Superior temporal gyrus (tissue), 1 donor: ENCODE measurements at regions not wholly inside any gene's neighbourhood (a gene's known extent, or its start where the extent isn't known, plus 50 kb on each side); places are given as distances from the start of the nearest gene placed in this dataset.
"Not testable (repeated sequence)": the region's sequence is repeated elsewhere in the genome, so short reads cannot be mapped to it uniquely, and the experiment has no call there.

Experiments
- DNase-seq: peaks from one replicate; pipeline ENCODE4 v3.0.0-alpha.2; 2016; ENCODE audit errors: extremely low spot score

GRCh38 chr13:80742033-80742432, 401.1 kb upstream of the SPRY2 start:
- DNase-seq = no peak

- peak; percentile 47 for DNase-seq
Measured at GRCh38 chr13:80740071-80740470, 399.1 kb upstream of the SPRY2 start.

- no peak for DNase-seq
Measured at GRCh38 chr13:80737513-80737912, 396.6 kb upstream of the SPRY2 start.

- no peak for DNase-seq
Measured at GRCh38 chr13:80727321-80727975, 386.5 kb upstream of the SPRY2 start.

GRCh38 chr13:80726868-80727267, 385.9 kb upstream of the SPRY2 start:
- DNase-seq = no peak

GRCh38 chr13:80721689-80722088, 380.8 kb upstream of the SPRY2 start:
- DNase-seq = no peak

- no peak for DNase-seq
Measured at GRCh38 chr13:80718970-80719369, 378.0 kb upstream of the SPRY2 start.

- no peak for DNase-seq
Measured at GRCh38 chr13:80717776-80718175, 376.9 kb upstream of the SPRY2 start.

GRCh38 chr13:80716610-80717081, 375.7 kb upstream of the SPRY2 start:
- no peak for DNase-seq

GRCh38 chr13:80712026-80712425, 371.1 kb upstream of the SPRY2 start:
- no peak for DNase-seq

- DNase-seq = no peak
Measured at GRCh38 chr13:80708791-80709190, 367.9 kb upstream of the SPRY2 start.

GRCh38 chr13:80707000-80707983, 366.4 kb upstream of the SPRY2 start:
- DNase-seq = no peak

- DNase-seq = no peak
Measured at GRCh38 chr13:80706164-80706471, 365.2 kb upstream of the SPRY2 start.

GRCh38 chr13:80705371-80706163, 364.6 kb upstream of the SPRY2 start:
- no peak for DNase-seq

GRCh38 chr13:80704369-80704768, 363.4 kb upstream of the SPRY2 start:
- DNase-seq = no peak

GRCh38 chr13:80695841-80696240, 354.9 kb upstream of the SPRY2 start:
- DNase-seq = no peak

- DNase-seq = not testable (repeated sequence)
Measured at GRCh38 chr13:80691814-80692213, 350.9 kb upstream of the SPRY2 start.

GRCh38 chr13:80690208-80690607, 349.3 kb upstream of the SPRY2 start:
- no peak for DNase-seq

- DNase-seq = no peak
Measured at GRCh38 chr13:80688593-80688992, 347.7 kb upstream of the SPRY2 start.

GRCh38 chr13:80685942-80686341, 345.0 kb upstream of the SPRY2 start:
- no peak for DNase-seq

- DNase-seq = no peak
Measured at GRCh38 chr13:80684217-80684991, 343.5 kb upstream of the SPRY2 start.
